ENCODE measurements at regions not wholly inside any gene's neighbourhood (a gene's known extent, or its start where the extent isn't known, plus 50 kb on each side); places are given as distances from the start of the nearest gene placed in this dataset.

DNA sequence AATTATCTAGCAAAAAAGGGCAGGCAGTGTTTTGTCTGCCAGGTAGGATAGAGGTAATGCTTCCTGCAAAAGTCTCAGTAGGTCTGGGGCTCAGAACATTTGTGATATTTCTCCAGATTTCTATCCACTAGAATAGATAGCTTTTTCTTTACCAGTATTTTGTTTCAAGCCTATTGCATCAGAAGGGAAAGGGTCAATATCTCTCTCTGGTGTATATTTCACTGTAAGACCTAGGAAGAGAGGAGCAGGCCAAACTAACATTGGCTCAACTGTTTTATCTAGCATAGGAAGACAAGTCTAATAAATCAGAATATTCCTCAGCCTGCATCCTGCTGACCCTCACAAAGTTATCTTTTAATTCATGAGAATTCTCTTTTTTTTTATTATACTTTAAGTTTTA lies 106.7 kb upstream of the DAAM1 start:
- no peak for DNase-seq

GRCh38 chr14:59085207-59085739 lies 103.2 kb upstream of the DAAM1 start:
- no peak for DNase-seq

DNA sequence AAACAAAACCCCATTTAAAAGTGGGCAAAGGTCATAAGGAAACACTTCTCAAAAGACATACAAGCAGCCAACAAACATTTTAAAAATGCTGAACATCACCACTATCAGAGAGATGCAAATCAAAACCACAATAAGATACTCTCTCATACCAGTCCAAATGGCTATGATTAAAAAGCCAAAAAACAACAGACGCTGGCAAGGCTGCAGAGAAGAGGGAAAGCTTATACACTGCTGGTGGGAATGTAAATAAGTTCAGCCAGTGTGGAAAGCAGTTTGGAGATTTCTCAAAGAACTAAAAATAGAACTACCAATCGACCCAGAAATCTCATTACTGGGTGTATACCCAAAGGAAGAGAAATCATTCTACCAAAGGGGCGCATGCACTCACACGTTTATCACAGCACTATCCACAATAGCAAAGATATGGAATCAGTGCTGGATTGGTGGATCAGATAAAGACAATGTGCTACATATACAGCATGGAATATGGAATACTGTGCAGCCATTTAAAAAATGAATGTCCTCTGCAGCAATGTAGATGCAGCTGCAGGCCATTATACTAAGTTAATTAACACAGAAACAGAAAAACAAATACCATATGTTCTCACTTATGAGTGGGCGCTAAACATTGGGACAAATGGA lies 102.1 kb upstream of the DAAM1 start:
- DNase-seq = no peak

- no peak for DNase-seq
These were observed 101.2 kb upstream of the DAAM1 start for GRCh38 chr14:59087240-59087639.

DNA sequence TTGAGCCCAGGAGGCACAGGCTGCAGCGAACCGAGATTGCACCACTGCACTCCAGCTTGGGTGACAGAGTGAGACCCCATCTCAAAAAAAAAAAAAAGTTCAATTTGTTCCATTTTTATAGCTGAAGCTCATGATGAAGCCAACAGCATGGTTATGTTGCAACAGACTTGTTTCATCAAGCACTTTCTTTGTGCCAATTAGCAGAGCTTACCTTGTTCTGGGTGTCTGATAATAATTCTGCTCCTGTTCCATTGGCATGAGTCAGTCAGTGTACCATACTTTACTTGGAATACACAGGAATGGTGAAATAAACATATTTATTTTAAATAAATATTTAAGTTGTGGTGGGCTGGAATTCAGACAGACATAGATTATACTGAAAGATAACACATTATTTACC lies 100.8 kb upstream of the DAAM1 start:
- DNase-seq = no peak

DNA sequence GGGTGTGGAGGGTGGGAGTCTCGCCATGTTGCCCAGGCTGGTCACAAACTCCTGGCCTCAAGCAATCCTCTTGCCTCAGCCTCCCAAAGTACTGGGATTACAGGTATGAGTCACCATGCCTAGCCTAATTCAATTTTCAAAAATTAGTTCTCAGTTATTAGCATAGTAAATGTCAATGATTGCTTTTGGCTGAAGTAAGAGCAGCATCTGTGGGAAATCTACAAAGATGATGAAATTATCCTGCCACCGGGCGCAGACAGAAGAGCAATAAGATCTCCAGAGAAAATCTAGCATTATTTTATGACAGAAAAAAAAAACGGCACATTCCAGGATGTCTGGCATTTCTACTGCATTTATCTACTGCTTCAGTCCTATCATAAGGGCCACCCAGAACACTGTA lies 97.9 kb upstream of the DAAM1 start:
- DNase-seq = no peak

- no peak for DNase-seq
These were observed 97.1 kb upstream of the DAAM1 start for GRCh38 chr14:59091404-59091803.

- DNase-seq = no peak
These were observed 96.5 kb upstream of the DAAM1 start for GRCh38 chr14:59091976-59092375.

GRCh38 chr14:59093902-59094301 lies 94.6 kb upstream of the DAAM1 start:
- no peak for DNase-seq

GRCh38 chr14:59096303-59096702 lies 92.2 kb upstream of the DAAM1 start:
- DNase-seq = no peak

- DNase-seq = no peak
These were observed 90.8 kb upstream of the DAAM1 start for GRCh38 chr14:59097681-59098080.

- no peak for DNase-seq
These were observed 90.1 kb upstream of the DAAM1 start for GRCh38 chr14:59098377-59098776.

DNA sequence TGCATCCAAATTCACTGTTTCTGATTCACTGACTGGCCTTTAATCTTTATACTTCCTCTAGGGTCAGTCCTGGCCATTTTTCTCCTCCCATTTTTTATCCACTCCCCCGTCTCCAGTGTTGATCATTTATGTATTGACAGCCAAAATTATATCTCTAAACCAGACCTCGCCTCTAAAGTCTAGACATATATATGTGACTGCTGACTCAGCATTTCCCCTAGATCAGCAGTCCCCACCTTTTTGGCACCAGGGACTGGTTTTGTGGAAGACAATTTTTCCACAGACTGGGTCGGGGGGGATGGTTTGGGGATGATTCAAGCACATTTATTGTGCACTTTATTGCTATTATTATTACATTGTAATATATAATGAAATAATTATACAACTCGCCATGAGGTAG lies 88.3 kb upstream of the DAAM1 start:
- DNase-seq = no peak

GRCh38 chr14:59101476-59101875 lies 87.0 kb upstream of the DAAM1 start:
- no peak for DNase-seq

- no peak for DNase-seq
These were observed 85.1 kb upstream of the DAAM1 start for GRCh38 chr14:59103396-59103795.

DNA sequence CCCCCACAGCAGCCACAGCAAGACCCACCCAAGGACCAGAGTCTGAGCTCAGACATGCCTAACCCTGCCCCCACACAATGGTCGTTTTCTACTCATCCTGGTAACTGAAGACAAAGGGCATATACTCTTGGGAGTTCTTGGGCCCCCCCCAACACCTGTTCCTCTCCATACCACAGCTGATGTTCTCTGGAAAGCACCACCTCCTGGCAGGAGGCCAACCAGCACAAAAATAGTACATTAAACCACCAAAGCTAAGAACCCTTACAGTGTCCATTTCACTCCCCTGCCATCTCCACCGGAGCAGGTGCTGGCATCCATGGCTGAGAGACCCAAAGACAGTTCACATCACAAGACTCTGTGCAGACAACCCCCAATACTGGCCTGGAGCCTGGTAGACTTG lies 80.6 kb upstream of the DAAM1 start:
- DNase-seq = no peak

DNA sequence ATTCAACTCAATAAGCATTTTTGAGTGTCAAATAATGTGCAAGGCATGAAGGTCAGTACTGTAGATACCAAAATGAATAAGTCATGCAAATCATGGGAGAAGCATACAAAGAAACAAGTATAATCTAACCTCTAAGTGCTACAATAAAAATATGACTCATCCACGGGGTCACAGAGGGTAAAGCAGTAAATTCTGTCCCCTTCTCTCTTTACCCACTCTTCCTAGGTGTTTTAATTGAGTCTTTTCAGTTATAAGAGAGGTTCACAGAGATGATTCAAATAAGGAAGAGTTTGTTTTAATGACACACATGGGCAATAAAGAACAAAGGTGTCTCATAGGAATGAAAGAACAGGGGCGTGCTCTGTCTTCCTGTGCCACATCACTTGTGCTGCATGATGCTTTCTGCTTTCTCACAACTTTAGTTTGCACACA lies 71.5 kb upstream of the DAAM1 start:
- DNase-seq = no peak

- no peak for DNase-seq
These were observed 70.5 kb upstream of the DAAM1 start for GRCh38 chr14:59117754-59118528.

- DNase-seq = no peak
These were observed 67.5 kb upstream of the DAAM1 start for GRCh38 chr14:59120921-59121320.

DNA sequence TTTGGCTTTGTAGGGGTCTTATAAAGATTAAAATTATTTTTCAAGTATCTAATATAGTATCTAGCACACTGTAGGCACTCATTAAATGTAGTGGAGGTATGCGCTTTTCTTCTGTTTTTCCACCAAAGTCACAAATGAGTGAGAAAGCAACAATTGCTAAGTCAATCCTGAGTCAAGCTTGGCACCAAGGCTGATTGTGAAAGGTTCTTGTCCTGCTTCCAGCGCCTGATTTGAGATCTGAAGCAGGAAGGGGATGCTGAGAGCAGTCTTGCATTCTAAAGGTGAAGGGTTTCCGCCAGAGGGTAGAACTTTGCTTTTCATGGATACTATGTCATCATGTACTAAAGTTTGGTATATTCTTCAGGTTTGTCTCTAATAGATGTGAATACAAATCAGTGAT lies 64.9 kb upstream of the DAAM1 start:
- DNase-seq = no peak

- DNase-seq = no peak
These were observed 64.5 kb upstream of the DAAM1 start for GRCh38 chr14:59123975-59124374.

DNA sequence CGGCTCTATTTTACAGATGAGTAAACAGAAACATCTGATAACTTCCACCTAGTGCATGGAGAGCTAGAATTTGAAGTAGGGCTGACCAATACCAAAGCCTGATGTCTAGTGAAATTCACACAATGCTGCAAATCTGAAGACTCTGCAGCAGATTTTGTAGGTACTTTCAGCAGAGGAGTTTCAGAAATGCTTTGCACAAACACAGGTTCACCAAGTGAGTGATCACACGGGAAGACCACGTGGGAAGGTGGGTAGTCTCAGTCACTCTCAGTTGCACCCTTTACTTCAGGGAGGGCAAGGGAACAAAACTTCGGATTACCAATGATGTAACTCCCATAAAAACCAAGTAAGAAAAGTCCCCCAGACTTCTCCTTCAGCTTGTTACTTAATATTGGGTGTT lies 63.3 kb upstream of the DAAM1 start:
- no peak for DNase-seq

DNA sequence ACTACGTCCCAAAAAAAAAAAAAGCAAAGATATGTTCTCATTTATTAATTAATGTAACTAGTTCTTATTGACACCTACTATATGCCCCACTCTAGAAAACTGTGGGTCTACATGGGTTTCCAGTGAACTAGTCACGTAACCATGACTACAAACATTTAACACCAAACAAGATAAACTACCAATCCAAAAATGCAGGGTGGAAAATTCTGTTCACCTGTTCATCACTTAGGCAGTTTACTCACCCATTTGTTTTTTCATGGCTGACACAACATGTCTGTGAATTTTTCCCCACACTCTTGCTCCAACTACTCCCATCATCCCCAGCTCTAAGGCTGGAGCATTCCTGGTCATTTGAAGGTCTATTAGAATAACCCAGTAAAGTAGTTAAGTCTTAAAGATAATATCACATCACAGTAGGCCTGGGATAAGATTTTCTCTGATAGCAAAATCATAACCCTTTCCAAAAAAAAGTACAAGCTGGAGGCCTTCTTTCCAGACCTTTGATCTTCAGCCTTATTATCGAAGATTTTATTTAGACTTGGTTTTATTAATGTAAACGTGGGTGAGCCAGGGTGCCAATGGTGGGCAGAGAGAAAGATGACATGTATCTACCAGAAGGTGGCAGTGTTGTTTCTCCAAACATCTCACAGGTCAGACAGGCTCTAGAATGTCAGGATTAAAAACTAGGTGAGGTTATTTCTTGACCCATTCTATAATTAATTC lies 61.6 kb upstream of the DAAM1 start:
- DNase-seq = no peak

GRCh38 chr14:59127437-59127732 lies 61.1 kb upstream of the DAAM1 start:
- DNase-seq = no peak

All from stimulated activated CD4-positive, alpha-beta T cell treated with anti-CD3 and anti-CD28 coated beads, Interleukin-4, amount 100 ng/mL, for 1 hour (primary cell).